GM19324 (cell line): ENCODE measurements at regions not wholly inside any gene's neighbourhood (a gene's known extent, or its start where the extent isn't known, plus 50 kb on each side); places are given as distances from the start of the nearest gene placed in this dataset.
"Not testable (repeated sequence)": the region's sequence is repeated elsewhere in the genome, so short reads cannot be mapped to it uniquely, and the experiment has no call there.

Source experiments
- ATAC-seq: cut with Tn5 transposase; IDR thresholded peaks from one replicate; pipeline ENCODE4 v1.9.1; 2021; ENCODE audit warnings: mild to moderate bottlenecking, moderate library complexity; ENCODE audit not compliant: unreplicated experiment, low FRiP score

DNA sequence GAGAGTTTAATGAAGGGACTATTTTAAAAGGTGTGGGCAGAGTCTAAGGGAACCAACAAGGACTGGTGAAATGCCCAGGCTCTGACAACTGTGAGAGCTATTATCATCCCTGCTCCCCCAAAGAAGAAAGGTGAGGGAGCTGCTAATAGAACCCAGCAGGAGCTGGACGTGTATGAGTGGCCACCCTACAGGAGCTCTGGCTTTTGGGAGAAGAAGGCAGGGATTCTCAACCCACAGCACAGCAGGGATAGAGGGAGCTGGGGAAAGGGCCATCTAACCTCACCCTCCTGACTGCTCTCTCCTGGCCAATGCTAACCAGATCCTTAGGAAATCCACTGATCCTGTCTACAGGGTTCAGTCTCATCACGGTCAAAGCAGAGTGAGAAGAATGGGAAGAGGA lies 57.1 kb downstream of the GRIN2B start:
- no peak for ATAC-seq

DNA sequence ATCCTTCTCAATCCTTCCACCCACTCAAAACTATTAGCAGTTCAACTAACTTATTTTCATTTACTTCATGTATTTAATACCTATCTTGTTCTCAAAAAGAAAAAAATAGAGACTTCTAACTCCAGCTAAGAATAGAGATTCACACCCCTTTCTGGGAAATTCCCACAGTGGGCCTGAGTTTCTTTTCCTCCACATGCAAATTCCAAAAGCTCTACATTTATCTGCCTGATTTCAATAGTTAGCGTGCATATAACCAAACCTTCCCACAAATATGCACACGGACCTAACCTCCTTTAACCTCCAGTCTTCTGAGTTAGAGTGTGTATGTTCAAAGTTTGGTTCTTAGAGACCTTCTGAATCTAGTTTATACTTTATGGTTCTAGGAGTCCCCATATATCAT lies 62.5 kb downstream of the GRIN2B start:
- ATAC-seq = no peak

DNA sequence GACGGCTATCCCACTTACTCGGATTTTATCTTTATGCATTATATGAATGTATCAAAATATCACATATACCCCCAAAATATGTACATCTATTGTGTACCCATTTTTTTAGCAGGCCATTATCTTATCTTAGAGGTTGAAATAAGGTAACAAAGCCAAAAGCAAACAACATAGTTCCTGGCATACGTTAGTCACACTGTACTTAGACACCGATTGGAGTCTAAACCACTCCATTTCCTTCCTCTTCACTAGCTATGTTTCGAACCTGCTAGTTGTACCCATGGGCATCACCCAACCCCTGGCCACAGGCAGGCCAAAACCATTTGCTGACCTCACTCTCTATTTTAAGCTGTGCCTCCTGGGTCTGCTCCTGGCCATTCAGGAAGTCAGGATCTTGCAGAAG lies 66.3 kb downstream of the GRIN2B start:
- no peak for ATAC-seq

DNA sequence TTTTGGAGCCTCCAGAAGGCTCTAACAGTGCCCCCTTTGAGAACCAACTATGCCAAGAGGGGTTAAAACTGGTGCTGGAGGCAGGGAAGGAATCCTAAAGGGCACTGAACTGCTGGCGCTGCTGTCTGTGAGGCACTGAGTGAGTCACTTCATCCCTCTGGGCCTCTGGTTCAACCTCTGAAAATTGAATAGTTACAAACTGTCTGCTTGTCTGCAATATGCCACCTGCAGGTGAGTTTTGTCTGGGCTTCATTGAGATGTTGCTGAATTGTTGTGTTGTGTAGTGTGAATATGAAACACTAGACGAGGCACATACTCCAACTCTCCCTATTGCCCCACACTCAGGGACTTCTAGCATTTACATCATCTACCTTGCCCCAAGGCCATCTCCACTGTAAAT lies 68.0 kb downstream of the GRIN2B start:
- ATAC-seq = no peak

DNA sequence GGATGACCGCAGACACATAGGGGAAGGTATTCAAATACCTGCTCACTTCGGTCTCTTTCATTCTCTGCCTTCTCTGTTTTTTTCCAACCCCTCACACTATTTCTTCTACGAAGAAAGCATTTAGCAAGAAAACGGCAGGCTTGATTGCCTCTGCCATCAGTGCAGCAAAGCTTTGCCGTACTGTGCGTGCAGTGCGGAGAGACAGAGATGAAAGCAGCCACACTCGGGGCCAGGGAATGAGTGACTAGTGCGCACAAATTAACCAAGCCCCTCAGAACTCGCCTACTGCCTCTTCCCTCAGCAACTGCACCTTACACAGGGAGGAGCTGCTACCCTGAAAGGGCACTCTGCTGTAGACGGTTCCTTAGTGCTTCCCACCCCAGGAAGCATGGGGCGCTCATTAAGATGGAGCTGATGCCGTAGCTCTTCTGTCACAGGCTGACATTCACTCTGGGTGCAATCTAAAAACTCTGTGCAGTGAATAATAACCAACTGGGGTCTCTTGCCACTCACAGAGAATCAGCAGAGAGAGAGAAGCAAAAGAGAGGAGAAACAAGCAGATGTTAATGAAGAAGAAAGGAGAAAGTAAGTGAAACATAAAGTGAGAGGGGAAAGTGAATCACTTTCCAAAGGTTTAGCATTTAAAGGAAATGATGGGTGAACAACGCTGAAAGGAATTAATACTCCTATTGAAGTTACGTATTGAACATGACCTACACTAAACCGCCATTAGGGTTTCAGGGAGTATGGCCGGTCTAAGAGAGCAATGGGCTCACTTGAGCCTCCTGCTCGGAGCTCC lies 69.4 kb downstream of the GRIN2B start:
- no peak for ATAC-seq

DNA sequence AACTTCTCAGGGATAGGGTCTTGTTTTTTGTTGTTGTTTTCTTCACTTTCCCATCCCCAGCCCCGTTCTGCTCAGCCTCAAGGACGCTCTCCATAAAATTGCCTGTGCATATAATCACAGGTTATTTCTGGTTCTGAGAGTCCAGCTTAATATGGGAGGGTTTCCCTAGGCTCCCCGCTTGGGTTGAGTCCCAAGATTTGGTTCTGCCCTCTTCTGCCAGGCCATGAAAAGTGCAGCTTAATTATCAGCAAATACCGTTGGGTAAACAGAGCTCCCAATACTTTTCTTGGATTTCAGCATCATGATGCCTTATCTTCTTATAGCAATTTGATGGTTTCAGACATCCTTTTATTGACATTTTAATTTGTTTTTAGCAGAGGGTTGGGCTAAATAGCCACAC lies 75.6 kb downstream of the GRIN2B start:
- no peak for ATAC-seq

DNA sequence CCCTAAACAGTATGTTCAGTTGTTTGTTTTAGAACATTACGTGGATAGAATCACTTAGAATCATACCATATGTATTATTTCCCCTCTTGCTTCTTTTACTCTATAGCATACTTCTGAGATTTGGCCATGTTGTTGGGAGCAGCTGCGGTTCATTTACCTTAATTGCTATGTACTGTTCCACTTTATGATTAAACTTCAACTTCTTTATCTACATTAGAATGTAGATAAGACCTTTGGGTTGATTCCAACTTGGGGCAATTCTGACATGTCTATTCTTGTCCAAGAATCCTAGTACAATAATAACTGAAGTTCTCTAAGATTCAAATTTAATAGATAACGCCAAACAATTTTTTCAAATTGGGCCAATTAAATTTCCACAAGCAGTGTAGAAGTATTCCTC lies 80.7 kb downstream of the GRIN2B start:
- no peak for ATAC-seq

DNA sequence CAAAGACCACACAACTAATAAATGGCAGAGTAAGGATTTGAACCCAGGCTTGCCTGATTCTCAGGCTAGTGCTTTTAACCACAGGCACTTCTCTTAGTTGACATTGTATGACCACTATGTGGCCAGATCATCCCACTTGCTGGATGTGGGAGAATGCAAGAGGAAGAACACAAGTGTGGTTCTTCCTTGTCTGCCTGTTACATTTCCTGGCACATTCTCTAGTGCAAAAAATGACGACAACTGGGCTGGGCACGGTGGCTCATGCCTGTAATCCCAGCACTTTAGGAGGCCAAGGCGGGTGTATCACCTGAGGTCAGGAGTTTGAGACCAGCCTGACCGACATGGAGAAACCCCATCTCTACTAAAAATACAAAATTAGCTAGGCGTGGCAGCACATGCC lies 83.0 kb downstream of the GRIN2B start:
- not testable (repeated sequence) for ATAC-seq

DNA sequence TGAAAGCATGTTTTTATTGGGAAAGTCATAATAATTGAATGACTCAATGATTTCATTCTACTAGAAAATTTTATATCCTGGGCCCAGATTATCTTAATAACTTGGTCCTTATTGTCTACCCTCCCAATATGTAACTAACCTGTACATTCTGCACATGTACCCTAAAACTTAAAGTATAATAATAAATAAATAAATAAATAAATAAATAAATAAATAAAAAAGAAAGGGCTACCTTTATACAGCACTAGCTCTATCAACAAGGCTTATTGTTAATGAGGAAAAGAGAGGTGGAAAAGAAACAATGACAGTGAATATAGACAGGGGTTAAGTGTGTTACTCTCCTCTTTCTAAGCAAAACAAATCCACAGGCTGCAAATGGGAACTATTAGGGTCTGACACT lies 83.6 kb downstream of the GRIN2B start:
- no peak for ATAC-seq

DNA sequence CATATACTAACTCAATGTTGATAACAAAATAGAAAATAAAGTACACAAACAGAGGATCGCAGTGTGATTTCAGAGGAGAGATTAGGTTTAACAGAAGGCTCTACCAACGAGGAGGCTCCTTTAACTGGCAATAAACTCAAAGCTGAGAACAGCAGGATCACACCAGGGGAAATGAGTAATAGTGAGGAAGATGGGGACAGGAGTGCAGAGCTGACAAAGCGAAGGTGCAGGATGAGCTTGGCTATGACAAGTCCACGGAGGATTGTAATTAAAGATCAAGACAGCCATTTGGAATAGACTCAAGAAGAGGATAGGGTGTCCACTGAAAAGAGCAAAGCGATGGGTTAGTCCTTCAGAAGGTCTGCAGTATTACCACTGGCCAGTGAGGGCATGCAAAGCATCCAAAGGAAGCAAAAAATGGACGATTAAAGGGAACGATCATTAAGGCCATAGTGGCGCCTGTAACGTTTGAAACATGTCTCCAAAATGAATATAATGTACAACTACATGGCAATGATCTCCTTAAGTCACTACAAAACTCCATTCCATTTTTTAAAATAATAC lies 85.3 kb downstream of the GRIN2B start:
- ATAC-seq = no peak

DNA sequence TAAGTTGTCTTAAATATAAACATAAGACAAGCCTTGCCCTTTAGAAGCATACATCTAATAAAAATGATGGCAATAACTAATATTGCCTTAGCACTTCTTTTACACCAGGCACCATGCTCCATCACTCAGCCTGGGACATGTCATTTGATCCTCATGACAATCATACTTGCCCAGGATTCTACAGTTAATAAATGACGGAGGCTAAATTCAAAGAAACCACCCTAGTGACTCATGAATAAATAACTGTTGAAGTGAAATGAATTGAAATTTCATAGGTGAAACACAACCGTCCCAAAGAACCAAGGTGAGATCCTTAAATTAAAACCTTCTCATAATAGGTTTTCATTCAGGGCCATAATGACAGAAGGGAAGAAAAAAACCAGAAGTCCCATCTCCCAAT lies 89.5 kb downstream of the GRIN2B start:
- ATAC-seq = no peak

DNA sequence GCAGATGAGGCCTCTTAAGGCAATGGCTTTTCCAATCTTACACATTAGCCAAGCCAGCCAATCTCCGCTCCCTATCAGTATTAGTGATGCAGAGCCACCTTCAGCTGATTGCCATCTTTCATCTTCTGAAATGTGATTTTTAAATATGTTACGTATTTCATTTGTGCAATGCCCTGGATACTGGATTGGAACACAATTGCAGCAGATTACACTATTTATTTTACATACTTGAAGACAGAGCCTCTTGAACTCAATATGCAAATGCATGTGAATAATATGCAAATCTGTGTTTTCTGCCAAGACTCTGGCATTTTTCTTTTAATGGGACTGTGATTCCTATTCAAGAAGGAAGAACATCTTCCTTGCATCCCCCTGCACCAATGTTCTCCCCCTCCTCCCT lies 90.5 kb downstream of the GRIN2B start:
- no peak for ATAC-seq

DNA sequence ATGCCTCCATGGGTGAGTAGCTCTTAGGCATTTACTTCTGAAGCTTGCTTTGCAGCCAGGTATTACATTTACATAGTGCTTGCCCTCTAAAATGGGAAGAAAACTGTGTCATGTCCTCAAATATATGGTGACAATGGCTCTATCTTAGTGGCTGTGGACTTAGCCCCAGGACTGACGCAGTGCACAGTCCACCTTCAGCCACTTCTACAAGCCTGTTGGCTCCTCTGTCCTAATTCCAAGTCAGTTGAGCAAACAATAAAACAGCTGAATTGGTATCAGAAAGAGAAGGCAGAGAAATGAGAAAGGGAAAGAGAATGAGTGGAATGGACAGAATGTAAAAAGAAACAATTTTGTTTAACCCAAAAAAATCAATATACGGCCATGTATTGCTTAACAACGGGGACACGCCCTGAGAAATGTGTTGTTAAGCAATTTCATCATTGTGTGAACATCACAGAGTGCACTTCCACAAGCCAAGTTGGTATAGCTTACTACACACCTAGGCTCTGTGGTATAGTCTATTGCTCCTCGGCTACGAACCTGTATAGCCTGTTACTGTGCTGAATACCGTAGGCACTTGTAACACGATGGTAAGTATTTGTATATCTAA lies 93.5 kb downstream of the GRIN2B start:
- no peak for ATAC-seq

DNA sequence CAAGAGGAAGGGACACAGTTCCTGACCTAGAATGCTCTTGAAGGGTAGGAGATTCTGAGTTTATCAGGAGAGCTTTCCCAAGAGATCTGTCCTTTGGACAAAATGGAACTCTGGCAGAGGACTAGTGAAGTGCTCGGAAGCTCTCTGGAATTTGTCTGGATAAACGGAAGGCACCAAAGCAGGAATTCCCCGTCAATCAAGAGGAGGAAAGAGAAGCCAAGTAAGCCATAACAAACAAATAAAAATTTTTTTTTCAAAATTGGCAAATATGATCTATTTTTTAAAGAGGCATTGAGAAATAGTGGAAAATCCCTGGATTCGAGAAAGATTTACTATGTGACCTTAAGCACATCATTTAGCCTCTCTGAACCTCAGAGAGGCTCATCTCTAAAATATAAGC lies 99.2 kb downstream of the GRIN2B start:
- no peak for ATAC-seq

DNA sequence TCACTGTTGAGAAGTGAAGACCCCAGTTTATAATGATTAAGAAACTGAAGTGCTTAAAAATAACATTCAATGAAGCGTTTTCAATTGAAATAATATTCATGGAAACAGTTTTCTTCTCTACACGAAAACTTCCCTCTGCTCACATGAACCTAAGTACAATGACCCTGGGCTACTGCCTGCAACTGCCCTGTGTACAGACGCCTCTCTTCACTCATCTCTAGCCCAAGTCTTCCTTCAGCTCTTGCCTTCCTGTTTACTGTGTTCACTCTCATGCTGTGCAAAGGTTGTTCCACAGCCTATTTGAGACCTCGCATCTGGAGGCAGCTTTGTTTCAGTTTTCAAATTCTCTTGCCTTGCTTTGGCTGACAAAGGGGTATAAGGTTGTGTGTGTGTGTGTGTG lies 100.8 kb downstream of the GRIN2B start:
- ATAC-seq = no peak

DNA sequence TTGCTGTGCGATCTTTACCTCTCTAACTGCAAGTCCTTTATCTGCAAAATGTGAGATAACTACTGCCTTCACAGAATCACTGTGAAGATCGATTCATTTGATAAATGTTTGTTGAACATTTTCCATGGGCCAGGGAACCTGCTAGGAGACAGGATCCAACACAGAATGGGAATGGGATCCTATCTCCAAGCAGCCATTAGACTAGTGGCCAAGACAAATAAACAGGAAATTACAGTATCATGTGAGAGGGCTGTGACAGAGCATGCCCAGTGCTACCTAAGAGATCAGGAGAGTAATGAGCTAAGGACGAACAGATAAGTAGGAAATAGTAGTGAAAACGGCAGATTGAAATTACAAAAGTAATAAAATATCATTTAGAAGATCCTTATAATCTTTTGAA lies 105.7 kb downstream of the GRIN2B start:
- no peak for ATAC-seq

DNA sequence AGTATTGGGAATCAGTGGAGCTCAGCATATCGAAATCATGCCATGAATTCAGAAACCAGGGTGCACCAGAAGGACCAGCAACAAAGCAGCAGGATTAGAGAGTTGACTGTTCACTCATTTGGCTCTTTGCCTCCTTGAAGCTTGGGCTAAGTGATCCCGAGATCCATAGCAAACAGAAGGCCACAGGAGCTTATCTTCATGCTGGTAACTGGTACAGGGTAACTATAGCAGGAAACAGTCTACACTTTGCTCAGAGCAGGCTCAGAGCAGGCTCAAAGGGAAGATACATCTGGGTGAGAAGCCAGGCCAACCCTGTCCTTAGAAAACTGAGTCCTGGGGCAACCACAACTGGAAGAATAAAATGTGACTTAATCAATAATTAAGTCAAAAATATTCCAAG lies 111.1 kb downstream of the GRIN2B start:
- ATAC-seq = no peak

DNA sequence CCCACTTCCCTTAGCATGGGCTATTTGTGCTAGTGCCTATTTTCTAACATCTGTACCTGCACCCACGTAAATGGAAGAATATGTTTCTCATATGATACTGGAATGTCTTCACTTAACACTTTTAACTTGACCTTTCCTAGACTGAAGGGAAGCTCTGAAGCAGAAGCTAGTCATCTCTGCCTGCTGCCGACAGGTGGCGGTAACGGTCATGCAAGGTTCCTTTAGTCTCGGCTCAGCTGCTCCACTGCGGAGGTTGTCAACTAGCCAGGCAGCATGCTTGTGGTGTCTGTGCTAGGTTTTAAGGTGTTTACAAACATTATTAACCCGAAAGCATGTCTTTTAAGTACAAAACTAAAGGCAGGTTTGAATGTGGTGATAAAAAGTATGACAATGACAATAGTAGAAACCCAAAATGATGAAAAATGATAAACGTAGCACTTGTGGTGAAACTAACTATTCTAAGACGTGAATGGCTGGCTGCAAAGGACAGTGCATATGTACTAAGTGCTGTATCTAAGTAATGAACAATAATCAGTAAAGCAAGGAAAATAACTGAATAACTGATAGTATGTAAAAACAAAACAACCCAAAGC lies 117.2 kb downstream of the GRIN2B start:
- ATAC-seq = peak; percentile 80

DNA sequence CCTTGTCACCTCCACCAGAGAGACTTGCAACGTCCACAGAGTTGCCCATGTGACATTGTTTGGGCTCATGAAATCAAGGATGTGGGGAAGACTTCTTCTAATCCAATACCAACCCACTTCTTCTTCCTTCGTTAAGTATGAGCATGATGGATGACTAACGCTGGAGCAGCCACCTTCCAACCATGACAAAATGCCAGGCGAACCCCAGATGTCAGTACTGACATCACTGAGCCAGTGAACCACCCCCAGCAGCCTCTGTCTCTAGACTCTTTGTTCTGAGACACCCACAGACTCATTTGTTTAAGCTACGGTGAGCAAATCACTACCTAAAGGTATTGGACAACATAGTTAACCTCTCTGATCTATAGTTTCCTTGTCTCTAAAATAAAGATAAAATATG lies 123.7 kb downstream of the GRIN2B start:
- no peak for ATAC-seq

DNA sequence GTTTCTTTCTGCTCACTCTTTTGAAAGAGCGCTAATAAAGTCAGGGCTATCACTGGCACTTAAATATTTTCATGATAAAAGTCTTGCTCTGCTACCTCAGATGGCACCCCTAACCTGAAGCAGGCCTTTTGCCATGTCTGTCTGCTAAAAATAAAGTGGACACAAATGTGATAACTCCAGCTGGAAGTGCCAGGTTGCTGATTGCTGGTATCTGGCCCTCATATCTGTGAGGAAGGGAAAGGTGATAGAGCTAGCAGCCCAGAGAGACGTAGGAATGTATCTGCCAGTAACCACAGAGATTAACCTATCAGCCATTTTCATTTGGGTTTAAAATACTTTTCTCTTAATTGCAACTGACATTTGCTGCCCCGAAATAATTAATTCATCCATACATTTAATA lies 127.9 kb downstream of the GRIN2B start:
- no peak for ATAC-seq

DNA sequence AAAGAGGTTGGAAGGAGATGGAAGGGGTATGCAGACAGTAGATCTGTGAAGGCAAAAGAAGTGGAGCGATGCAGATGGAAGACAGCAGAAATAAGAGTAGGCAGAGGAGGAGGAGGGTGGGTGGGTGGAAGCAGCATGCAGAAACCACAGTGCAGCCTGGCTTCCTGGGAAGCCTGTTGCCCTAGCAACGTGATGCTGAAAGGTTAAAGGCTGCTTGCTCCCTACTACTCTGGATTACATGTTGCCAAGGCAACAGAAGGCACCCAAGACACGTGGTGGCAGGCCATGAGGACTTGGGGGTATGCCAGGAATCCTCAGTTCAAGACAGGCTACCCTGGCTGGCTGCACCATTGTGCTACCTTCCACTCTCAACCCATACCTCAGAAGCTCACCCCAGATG lies 129.6 kb downstream of the GRIN2B start:
- ATAC-seq = no peak

DNA sequence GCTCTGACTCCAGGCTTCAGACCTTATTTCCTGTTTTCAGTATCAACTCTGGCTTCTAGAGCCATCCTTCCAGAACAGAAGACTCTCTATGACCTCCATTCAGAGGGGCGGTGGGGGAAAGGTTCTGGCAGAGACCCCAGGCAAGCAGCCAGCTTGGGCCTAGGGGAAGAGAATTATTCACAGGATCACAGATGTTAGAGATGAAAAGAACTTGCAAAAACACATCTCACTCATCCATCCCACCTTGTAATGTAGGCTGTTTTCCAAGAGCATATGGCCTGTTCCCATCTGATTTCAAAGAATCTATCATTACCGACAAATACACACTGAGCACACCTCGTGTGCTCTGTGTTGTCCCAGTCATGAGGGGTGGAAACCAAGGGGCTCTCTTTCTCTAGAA lies 131.9 kb downstream of the GRIN2B start:
- no peak for ATAC-seq
